ENCODE measurements at regions not wholly inside any gene's neighbourhood (a gene's known extent, or its start where the extent isn't known, plus 50 kb on each side); places are given as distances from the start of the nearest gene placed in this dataset.
"Not testable (repeated sequence)": the region's sequence is repeated elsewhere in the genome, so short reads cannot be mapped to it uniquely, and the experiment has no call there.

- POLR2A ChIA-PET (ENCODE audit: unreplicated experiment); dilution Hi-C loops (cut with HindIII; ENCODE audit: low sequenced_read_pairs, unreplicated experiment): not testable (repeated sequence)
Measured at GRCh38 chr15:21357056-21357455, 83.2 kb downstream of the POTEB3 start.

GRCh38 chr15:21355944-21356343 is 84.4 kb downstream of the POTEB3 start:
- H3K56ac ChIP-seq (ENCODE audit: extremely low read depth, insufficient read depth, low read length); H3K9me1 ChIP-seq (ENCODE audit: insufficient read depth, low read length); H2AK9ac ChIP-seq (replicated peaks; ENCODE audit: low read depth, low read length, poor library complexity); BruUV-seq (replicated peaks); H2AK5ac ChIP-seq (ENCODE audit: low read depth, low read length); POLR2A ChIA-PET (ENCODE audit: unreplicated experiment); H4K91ac ChIP-seq (ENCODE audit: insufficient read depth, low read depth, low read length); H3K27ac ChIP-seq (ENCODE audit: insufficient read depth, low read length); H3K4me2 ChIP-seq (ENCODE audit: low read depth, low read length); H3K79me1 ChIP-seq (ENCODE audit: low read depth in 1 of 2, low read length in 2 of 2); H4K5ac ChIP-seq (ENCODE audit: low read depth, low read length); H3K4me1 ChIP-seq (ENCODE audit: control insufficient read depth, insufficient read depth, low read length); H2AFZ ChIP-seq (replicated peaks; ENCODE audit: low read length, poor library complexity); in situ Hi-C loops (cut with MboI; ENCODE audit: low sequenced_read_pairs); H3K9ac ChIP-seq (ENCODE audit: low read depth, low read length); H3K9me3 ChIP-seq (ENCODE audit: control insufficient read depth, insufficient read depth, low read length); H2BK15ac ChIP-seq (ENCODE audit: low read depth, low read length); H3K27me3 ChIP-seq (ENCODE audit: control insufficient read depth, insufficient read depth, low read length); H3K18ac ChIP-seq (ENCODE audit: low read depth, low read length); H3K4ac ChIP-seq (ENCODE audit: low read depth, low read length); dilution Hi-C loops (cut with HindIII; ENCODE audit: low sequenced_read_pairs, unreplicated experiment); CTCF ChIA-PET; DNase-seq; H2BK5ac ChIP-seq (ENCODE audit: low read depth, low read length, poor library complexity, severe bottlenecking); H3K4me3 ChIP-seq (ENCODE audit: insufficient read depth, low read depth, low read length); H3K23ac ChIP-seq (ENCODE audit: low read depth, low read length); ATAC-seq (ENCODE audit: low read depth); H4K20me1 ChIP-seq (ENCODE audit: insufficient read depth, low read length); H3K36me3 ChIP-seq (ENCODE audit: control insufficient read depth, insufficient read depth, low read length); H3K14ac ChIP-seq (replicated peaks; ENCODE audit: low read depth, low read length); H2BK20ac ChIP-seq (ENCODE audit: low read depth, low read length); H4K8ac ChIP-seq (ENCODE audit: low read depth in 2 of 2, low read length in 2 of 2); H2BK120ac ChIP-seq (ENCODE audit: low read depth, low read length); intact Hi-C loops (cut with micrococcal nuclease): not testable (repeated sequence)
- no CpG with 5 or more reads among the region's 6 CpGs for whole genome bisulfite sequencing, 2 experiments (ENCODE audit: extremely low coverage in 2 of 2, insufficient read length in 1 of 2)

More at GRCh38 chr15:21357056-21357455, 83.2 kb downstream of the POTEB3 start:
- H3K4ac ChIP-seq (ENCODE audit: low read depth, low read length); ATAC-seq (ENCODE audit: low read depth); H3K18ac ChIP-seq (ENCODE audit: low read depth, low read length); H4K20me1 ChIP-seq (ENCODE audit: insufficient read depth, low read length); H2AFZ ChIP-seq (replicated peaks; ENCODE audit: low read length, poor library complexity); H3K23ac ChIP-seq (ENCODE audit: low read depth, low read length); H3K79me1 ChIP-seq (ENCODE audit: low read depth in 1 of 2, low read length in 2 of 2); intact Hi-C loops (cut with micrococcal nuclease); H2AK5ac ChIP-seq (ENCODE audit: low read depth, low read length); H3K9ac ChIP-seq (ENCODE audit: low read depth, low read length); H3K36me3 ChIP-seq (ENCODE audit: control insufficient read depth, insufficient read depth, low read length); H2BK120ac ChIP-seq (ENCODE audit: low read depth, low read length); H3K4me3 ChIP-seq (ENCODE audit: insufficient read depth, low read depth, low read length); BruUV-seq (replicated peaks); H3K27ac ChIP-seq (ENCODE audit: insufficient read depth, low read length); H3K4me2 ChIP-seq (ENCODE audit: low read depth, low read length); H4K5ac ChIP-seq (ENCODE audit: low read depth, low read length); H3K27me3 ChIP-seq (ENCODE audit: control insufficient read depth, insufficient read depth, low read length); DNase-seq; H2BK20ac ChIP-seq (ENCODE audit: low read depth, low read length); H3K56ac ChIP-seq (ENCODE audit: extremely low read depth, insufficient read depth, low read length); H2AK9ac ChIP-seq (replicated peaks; ENCODE audit: low read depth, low read length, poor library complexity); H4K91ac ChIP-seq (ENCODE audit: insufficient read depth, low read depth, low read length); H3K9me1 ChIP-seq (ENCODE audit: insufficient read depth, low read length); H2BK15ac ChIP-seq (ENCODE audit: low read depth, low read length); H2BK5ac ChIP-seq (ENCODE audit: low read depth, low read length, poor library complexity, severe bottlenecking); CTCF ChIA-PET; H4K8ac ChIP-seq (ENCODE audit: low read depth in 2 of 2, low read length in 2 of 2); H3K9me3 ChIP-seq (ENCODE audit: control insufficient read depth, insufficient read depth, low read length); in situ Hi-C loops (cut with MboI; ENCODE audit: low sequenced_read_pairs); H3K14ac ChIP-seq (replicated peaks; ENCODE audit: low read depth, low read length); H3K4me1 ChIP-seq (ENCODE audit: control insufficient read depth, insufficient read depth, low read length): not testable (repeated sequence)
- no CpG with 5 or more reads among the region's 6 CpGs for WGBS, 2 experiments (ENCODE audit: extremely low coverage in 2 of 2, insufficient read length in 1 of 2)
